Glutamatergic neuron (in vitro differentiated cells): ENCODE measurements at regions not wholly inside any gene's neighbourhood (a gene's known extent, or its start where the extent isn't known, plus 50 kb on each side); places are given as distances from the start of the nearest gene placed in this dataset.
A peak's percentile ranks its signal among the peaks of the same experiment; 100 is the strongest.

Experiments
- DNase-seq: peaks from one replicate; pipeline ENCODE4 v3.0.0; 2022
- H3K27ac Mint-ChIP-seq: one replicate; pipeline ENCODE4 v1.8.0; 2020; ENCODE audit warnings: mild to moderate bottlenecking, mixed read lengths, inconsistent platforms; ENCODE audit not compliant: unreplicated experiment
- H3K27me3 Mint-ChIP-seq: one replicate; pipeline ENCODE4 v1.8.0; 2020; ENCODE audit warnings: mild to moderate bottlenecking, moderate library complexity, mixed read lengths, inconsistent platforms; ENCODE audit not compliant: unreplicated experiment
- H3K36me3 Mint-ChIP-seq: one replicate; pipeline ENCODE4 v1.8.0; 2020; ENCODE audit warnings: mild to moderate bottlenecking, mixed read lengths, inconsistent platforms; ENCODE audit not compliant: unreplicated experiment
- H3K4me1 Mint-ChIP-seq: one replicate; pipeline ENCODE4 v1.8.0; 2020; ENCODE audit warnings: mild to moderate bottlenecking, low read depth, mixed read lengths, inconsistent platforms; ENCODE audit not compliant: unreplicated experiment
- H3K4me3 Mint-ChIP-seq: one replicate; pipeline ENCODE4 v1.8.0; 2020; ENCODE audit warnings: mild to moderate bottlenecking, mixed read lengths, inconsistent platforms; ENCODE audit not compliant: unreplicated experiment
- H3K9me3 Mint-ChIP-seq: one replicate; pipeline ENCODE4 v1.8.0; 2020; ENCODE audit warnings: mild to moderate bottlenecking, moderate library complexity, mixed read lengths, inconsistent platforms; ENCODE audit not compliant: unreplicated experiment
- TF ChIP-seq, protein P1 (sequence below): fragments of 200-600 bp; sonication (generic); IDR thresholded peaks from one replicate; pipeline ENCODE4 v1.5.0; 2021; ENCODE audit not compliant: partially characterized antibody, unreplicated experiment

DNA sequence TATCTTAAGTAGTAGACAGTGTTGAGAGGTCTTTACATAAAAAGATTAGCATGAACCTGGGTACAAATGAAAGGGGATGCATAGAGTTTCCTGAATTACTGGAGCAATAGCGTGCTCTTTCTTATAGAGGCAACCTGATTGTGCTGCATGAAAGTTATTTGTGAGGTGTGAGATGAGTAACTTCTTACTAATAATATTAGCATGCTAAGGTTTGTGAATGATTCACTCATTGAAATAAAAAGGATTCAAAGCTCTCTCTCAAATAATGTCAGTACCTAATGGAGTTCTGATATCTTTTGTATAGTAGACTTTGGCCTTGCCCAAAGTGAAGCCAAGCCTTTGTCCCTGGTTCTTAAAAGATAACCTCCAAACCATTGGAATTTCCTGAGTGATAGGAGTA is 131.0 kb upstream of the CXXC4 start:
- H3K4me3 Mint-ChIP-seq, result no peak overlapping the region
- no peaks in the 10 kb centered on the region for H3K9me3 Mint-ChIP-seq
- no peaks in the 10 kb centered on the region for H3K27me3 Mint-ChIP-seq
- TF ChIP-seq, protein P1, sequence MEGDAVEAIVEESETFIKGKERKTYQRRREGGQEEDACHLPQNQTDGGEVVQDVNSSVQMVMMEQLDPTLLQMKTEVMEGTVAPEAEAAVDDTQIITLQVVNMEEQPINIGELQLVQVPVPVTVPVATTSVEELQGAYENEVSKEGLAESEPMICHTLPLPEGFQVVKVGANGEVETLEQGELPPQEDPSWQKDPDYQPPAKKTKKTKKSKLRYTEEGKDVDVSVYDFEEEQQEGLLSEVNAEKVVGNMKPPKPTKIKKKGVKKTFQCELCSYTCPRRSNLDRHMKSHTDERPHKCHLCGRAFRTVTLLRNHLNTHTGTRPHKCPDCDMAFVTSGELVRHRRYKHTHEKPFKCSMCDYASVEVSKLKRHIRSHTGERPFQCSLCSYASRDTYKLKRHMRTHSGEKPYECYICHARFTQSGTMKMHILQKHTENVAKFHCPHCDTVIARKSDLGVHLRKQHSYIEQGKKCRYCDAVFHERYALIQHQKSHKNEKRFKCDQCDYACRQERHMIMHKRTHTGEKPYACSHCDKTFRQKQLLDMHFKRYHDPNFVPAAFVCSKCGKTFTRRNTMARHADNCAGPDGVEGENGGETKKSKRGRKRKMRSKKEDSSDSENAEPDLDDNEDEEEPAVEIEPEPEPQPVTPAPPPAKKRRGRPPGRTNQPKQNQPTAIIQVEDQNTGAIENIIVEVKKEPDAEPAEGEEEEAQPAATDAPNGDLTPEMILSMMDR, result no peak
- no peak overlapping the region for H3K27ac Mint-ChIP-seq
- DNase-seq, result no peak
- H3K36me3 Mint-ChIP-seq, result no peaks in the 10 kb centered on the region
- no peaks in the 10 kb centered on the region for H3K4me1 Mint-ChIP-seq

DNA sequence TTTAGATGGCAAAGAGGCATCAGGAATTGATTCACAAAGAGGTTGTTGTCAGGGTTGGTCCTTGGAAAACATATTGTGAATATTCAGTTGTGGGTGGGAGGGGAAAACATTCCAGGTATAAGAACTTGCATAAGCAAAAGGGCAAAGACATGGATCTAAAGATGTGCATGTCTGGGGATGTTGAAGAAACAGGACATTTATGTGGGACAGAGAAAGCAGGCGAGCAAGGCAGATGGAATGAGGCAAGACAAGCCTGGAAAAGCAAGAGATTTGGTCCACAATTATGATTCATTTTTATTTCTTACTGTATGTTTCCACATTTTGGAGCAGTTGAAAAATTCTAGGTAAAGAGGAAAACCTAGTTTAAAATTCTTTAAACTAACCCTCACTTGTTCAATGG is 134.9 kb upstream of the CXXC4 start:
- no peak for DNase-seq
- Mint-ChIP-seq H3K27ac (no peak overlapping the region), H3K9me3 (no peaks in the 10 kb centered on the region), H3K4me3 (no peak overlapping the region), H3K4me1 (no peaks in the 10 kb centered on the region), H3K36me3 (no peaks in the 10 kb centered on the region), H3K27me3 (no peaks in the 10 kb centered on the region)
- TF ChIP-seq, protein P1, result no peak

DNA sequence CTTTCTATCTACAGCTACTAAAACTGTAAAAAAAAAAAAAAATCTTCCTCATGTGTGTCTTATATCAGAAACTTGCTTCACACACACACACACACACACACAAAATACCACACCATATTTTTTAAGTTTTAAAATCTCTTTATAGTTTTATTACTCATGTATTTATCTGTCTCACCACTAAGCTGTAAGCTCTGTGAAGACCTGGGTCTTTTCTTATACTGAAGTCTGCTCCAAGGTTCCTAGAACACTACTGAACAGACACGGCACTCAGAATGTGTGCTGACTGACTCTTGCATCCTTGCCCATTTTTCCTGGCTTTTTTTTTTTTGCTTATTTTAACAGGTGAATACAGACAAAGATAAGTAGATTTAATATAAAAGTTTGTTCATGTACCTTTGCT is 135.6 kb upstream of the CXXC4 start:
- Mint-ChIP-seq H3K27me3 (no peaks in the 10 kb centered on the region), H3K36me3 (no peaks in the 10 kb centered on the region), H3K4me3 (no peak overlapping the region), H3K4me1 (no peaks in the 10 kb centered on the region), H3K9me3 (no peaks in the 10 kb centered on the region), H3K27ac (no peak overlapping the region)
- no peak for DNase-seq
- TF ChIP-seq, protein P1, result no peak

DNA sequence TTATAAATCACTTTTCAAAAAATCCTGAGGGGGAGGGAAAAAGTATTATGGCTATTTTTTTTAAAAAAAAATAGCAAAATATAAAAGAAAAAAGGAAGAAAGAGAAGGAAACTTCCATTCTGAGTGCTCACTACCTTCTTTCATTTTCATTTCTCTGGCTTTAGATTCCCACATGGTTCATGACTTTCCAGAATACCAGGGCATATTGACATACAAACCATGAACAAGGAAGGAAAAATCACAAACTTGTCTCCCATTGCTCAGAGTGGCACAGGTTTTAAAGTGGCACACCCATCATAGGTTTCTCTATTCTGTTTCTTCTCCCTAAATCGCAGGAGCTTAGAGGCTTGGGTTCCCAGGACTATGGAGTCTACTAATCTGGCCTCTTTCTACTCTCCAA is 136.3 kb upstream of the CXXC4 start:
- no peak overlapping the region for H3K27ac Mint-ChIP-seq
- H3K36me3 Mint-ChIP-seq, result no peaks in the 10 kb centered on the region
- H3K9me3 Mint-ChIP-seq, result no peaks in the 10 kb centered on the region
- H3K4me1 Mint-ChIP-seq, result no peaks in the 10 kb centered on the region
- no peak for DNase-seq
- no peak overlapping the region for H3K4me3 Mint-ChIP-seq
- no peaks in the 10 kb centered on the region for H3K27me3 Mint-ChIP-seq
- TF ChIP-seq, protein P1, result no peak

DNA sequence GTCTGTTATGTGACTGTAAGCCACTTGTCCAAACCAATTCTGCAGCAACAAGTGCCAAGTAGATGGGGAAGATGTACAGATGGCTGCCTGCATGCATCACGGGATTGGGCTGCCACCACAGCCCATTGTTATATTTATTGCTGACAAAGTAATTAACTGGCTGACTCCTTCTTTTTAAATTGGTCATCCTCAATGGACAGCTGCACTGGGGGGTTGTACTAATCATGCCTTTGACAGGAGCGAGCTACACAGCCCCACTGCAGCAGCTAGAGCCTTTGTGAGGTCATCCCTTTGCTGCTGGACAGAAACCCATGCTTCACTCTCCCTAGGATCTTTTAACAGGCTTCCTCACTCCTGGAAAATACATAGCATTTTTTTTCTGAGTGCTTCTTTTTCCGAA is 146.7 kb upstream of the CXXC4 start:
- TF ChIP-seq, protein P1, result no peak
- Mint-ChIP-seq H3K27me3 (no peaks in the 10 kb centered on the region), H3K4me1 (no peaks in the 10 kb centered on the region), H3K27ac (peak overlapping the region; percentile 36), H3K4me3 (no peak overlapping the region), H3K9me3 (no peaks in the 10 kb centered on the region), H3K36me3 (no peaks in the 10 kb centered on the region)
- peak; percentile 20 for DNase-seq
